Duodenal mucosa (tissue), 2 donors: ENCODE measurements at regions not wholly inside any gene's neighbourhood (a gene's known extent, or its start where the extent isn't known, plus 50 kb on each side); places are given as distances from the start of the nearest gene placed in this dataset.

Experiments used
- H3K27ac ChIP-seq: one replicate; pipeline ENCODE4 v1.7.0; 2013; ENCODE audit warnings: low read depth, low read length
- H3K27me3 ChIP-seq, 2 donors: one replicate each; pipeline ENCODE4 v1.7.0; 2013; ENCODE audit warnings: low read length in 2 of 2, control low read depth in 1 of 2; ENCODE audit not compliant: insufficient read depth in 2 of 2, control insufficient read depth in 1 of 2
- H3K36me3 ChIP-seq, 2 donors: one replicate each; pipeline ENCODE4 v1.7.0; 2013; ENCODE audit warnings: low read length in 2 of 2, control low read depth in 1 of 2; ENCODE audit not compliant: insufficient read depth in 2 of 2, control insufficient read depth in 1 of 2
- H3K4me1 ChIP-seq, 2 donors: one replicate each; pipeline ENCODE4 v1.7.0; 2013; ENCODE audit warnings: low read length in 2 of 2, control low read depth in 1 of 2; ENCODE audit not compliant: insufficient read depth in 2 of 2, control insufficient read depth in 1 of 2
- H3K4me3 ChIP-seq, 2 donors: one replicate each; pipeline ENCODE4 v1.7.0; 2013; ENCODE audit warnings: low read length in 2 of 2, low read depth in 1 of 2
- H3K9ac ChIP-seq, 2 donors: one replicate each; pipeline ENCODE4 v1.7.0; 2013; ENCODE audit warnings: low read length in 2 of 2, low read depth in 1 of 2
- H3K9me3 ChIP-seq, 2 donors: one replicate each; pipeline ENCODE4 v1.7.0; 2013; ENCODE audit warnings: low read length in 2 of 2, control low read depth in 1 of 2; ENCODE audit not compliant: control insufficient read depth in 1 of 2

DNA sequence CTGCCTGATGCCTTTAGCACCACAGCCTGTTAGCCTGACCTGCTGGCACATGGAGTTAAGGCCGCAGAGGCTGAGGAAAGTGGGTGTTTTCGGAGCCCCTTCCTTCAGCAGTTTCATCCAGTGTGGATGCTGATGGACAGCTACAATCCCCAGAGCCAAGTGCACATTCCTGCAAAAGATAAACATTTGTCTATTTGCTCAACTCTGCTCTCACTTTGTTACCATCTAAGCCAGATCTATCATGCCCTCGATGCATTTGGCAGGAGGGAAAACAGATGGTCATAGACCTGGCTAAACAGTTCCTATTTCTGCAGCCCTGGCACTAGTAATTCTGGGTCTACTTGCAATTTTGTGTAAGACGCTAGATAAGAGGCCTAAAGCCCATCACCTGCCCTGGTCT, 312.9 kb upstream of the RASGRP1 start:
- no peak overlapping the region for H3K4me3 ChIP-seq
- no peak overlapping the region for H3K27ac ChIP-seq
- H3K4me1 ChIP-seq, result no peaks in the 10 kb centered on the region
- no peaks in the 10 kb centered on the region for H3K27me3 ChIP-seq
- no peaks in the 10 kb centered on the region for H3K9me3 ChIP-seq
- H3K9ac ChIP-seq, result no peak overlapping the region
- no peaks in the 10 kb centered on the region for H3K36me3 ChIP-seq

GRCh38 chr15:38878026-38878425, 313.4 kb upstream of the RASGRP1 start:
- Histone ChIP-seq H3K4me1 (no peaks in the 10 kb centered on the region), H3K9ac (no peak overlapping the region), H3K4me3 (no peak overlapping the region), H3K27me3 (no peaks in the 10 kb centered on the region), H3K27ac (no peak overlapping the region), H3K9me3 (no peaks in the 10 kb centered on the region), H3K36me3 (no peaks in the 10 kb centered on the region)

GRCh38 chr15:38878926-38879325, 314.3 kb upstream of the RASGRP1 start:
- Histone ChIP-seq H3K4me1 (no peaks in the 10 kb centered on the region), H3K27me3 (no peaks in the 10 kb centered on the region), H3K9ac (no peak overlapping the region), H3K9me3 (no peaks in the 10 kb centered on the region), H3K4me3 (no peak overlapping the region), H3K36me3 (no peaks in the 10 kb centered on the region), H3K27ac (no peak overlapping the region)

DNA sequence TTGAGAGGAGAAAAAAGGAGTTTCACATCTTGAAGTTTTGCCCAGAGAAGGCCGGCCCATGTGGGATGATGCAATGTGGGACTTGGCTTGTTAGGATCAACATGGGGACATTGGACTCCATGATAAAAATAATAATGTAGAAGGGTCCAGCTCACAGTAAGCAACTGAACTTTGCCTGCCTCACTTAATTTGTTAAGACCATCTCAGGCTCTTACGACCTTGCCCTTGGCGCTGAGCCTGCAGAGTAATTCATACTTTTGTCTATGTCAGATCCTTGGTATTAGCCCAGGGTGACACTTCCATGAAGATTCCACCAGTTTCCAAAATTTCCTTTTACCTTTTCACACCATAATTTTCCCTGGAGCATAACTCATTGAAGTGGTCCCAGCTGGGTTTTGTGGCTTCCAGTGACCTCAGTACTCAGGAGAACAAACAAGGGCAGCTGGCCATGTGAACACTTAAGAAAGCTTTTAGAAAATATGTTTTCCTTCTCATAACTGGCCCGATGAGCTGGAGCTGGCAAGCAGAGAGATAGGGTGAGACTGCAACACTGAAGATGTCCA, 315.4 kb upstream of the RASGRP1 start:
- Histone ChIP-seq H3K9me3 (no peaks in the 10 kb centered on the region), H3K27me3 (no peaks in the 10 kb centered on the region), H3K4me3 (no peak overlapping the region), H3K4me1 (no peaks in the 10 kb centered on the region), H3K9ac (no peak overlapping the region), H3K36me3 (no peaks in the 10 kb centered on the region), H3K27ac (no peak overlapping the region)

DNA sequence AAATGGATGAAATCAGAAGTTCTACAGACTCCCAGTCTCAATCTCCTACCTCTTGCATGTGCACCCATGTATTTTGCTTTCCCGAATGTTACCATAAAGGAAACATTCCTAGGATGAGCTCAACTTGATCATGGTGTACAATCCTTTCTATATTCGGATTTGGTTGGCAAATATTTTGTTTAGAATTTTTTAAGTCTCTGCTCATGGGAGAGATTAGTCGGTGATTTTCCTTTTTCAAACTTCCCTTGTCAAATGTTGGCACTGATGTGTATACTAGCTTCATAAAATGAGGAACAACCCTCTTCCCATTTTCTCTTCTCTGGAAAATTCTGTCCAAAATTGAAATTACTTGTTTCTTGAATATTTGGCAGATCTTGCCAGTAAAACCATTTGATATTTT, 317.6 kb upstream of the RASGRP1 start:
- Histone ChIP-seq H3K4me1 (no peaks in the 10 kb centered on the region), H3K9ac (no peak overlapping the region), H3K9me3 (no peaks in the 10 kb centered on the region), H3K27ac (no peak overlapping the region), H3K36me3 (no peaks in the 10 kb centered on the region), H3K4me3 (no peak overlapping the region), H3K27me3 (no peaks in the 10 kb centered on the region)

DNA sequence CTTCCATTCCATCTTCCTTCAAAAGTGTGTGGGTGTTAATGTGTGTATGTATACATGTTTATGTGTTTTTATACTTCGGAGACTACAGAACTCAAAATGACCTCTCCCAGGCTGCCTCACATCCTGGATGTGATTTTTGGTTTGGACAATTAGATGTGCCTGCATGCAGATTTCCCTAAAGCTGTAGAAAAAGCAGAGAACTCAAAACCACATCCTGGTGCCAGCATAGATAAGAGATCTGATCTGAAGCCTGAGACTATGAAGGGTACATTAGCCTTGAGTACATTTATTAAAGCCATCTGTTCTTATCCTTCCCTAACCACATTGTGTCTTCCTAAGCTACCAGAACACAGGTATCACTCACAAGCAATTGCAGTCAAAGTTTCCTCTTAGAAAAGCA, 319.4 kb upstream of the RASGRP1 start:
- Histone ChIP-seq H3K36me3 (no peaks in the 10 kb centered on the region), H3K9me3 (no peaks in the 10 kb centered on the region), H3K4me3 (no peak overlapping the region), H3K27me3 (no peaks in the 10 kb centered on the region), H3K4me1 (no peaks in the 10 kb centered on the region), H3K9ac (no peak overlapping the region), H3K27ac (no peak overlapping the region)

GRCh38 chr15:38885001-38885400, 320.4 kb upstream of the RASGRP1 start:
- no peaks in the 10 kb centered on the region for H3K4me1 ChIP-seq
- H3K4me3 ChIP-seq, result no peak overlapping the region
- no peak overlapping the region for H3K27ac ChIP-seq
- H3K36me3 ChIP-seq, result no peaks in the 10 kb centered on the region
- H3K9me3 ChIP-seq, result no peaks in the 10 kb centered on the region
- no peak overlapping the region for H3K9ac ChIP-seq
- H3K27me3 ChIP-seq, result no peaks in the 10 kb centered on the region

- no peak overlapping the region for H3K27ac ChIP-seq
- no peaks in the 10 kb centered on the region for H3K27me3 ChIP-seq
- no peaks in the 10 kb centered on the region for H3K9me3 ChIP-seq
- H3K36me3 ChIP-seq, result no peaks in the 10 kb centered on the region
- H3K4me1 ChIP-seq, result no peaks in the 10 kb centered on the region
- no peak overlapping the region for H3K9ac ChIP-seq
- no peak overlapping the region for H3K4me3 ChIP-seq
These were observed 320.9 kb upstream of the RASGRP1 start for GRCh38 chr15:38885471-38885952.

GRCh38 chr15:38886315-38887163, 321.9 kb upstream of the RASGRP1 start:
- H3K4me3 ChIP-seq, result no peak overlapping the region
- H3K27me3 ChIP-seq, result no peaks in the 10 kb centered on the region
- H3K4me1 ChIP-seq, result no peaks in the 10 kb centered on the region
- H3K36me3 ChIP-seq, result no peaks in the 10 kb centered on the region
- H3K9me3 ChIP-seq, result no peaks in the 10 kb centered on the region
- H3K27ac ChIP-seq, result no peak overlapping the region
- no peak overlapping the region for H3K9ac ChIP-seq

DNA sequence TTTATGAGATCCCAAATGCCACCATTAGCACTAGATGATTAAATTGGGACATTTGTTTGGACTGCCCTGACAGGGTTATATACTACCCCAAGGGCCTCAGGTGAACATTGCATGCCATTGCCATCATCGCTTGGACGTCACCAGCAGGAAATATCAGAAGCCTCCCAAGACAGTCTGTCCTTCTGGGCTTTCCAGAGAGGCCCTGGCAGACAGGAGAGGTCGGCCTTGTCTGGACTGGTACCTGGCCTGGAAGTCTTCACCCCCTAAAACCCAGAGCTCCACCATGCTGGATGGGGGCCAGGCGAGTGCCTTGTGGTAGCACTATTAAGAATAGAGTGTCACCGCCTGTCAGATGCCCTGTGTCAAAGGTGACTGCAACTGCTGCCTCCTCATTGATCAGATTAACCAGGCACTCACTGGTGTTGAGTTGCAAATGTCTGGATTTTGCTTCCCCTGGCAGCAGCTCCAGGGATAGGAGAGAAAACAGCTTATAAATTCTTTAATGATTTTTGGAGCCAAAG, 324.1 kb upstream of the RASGRP1 start:
- H3K4me3 ChIP-seq, result no peak overlapping the region
- no peaks in the 10 kb centered on the region for H3K27me3 ChIP-seq
- H3K9me3 ChIP-seq, result no peaks in the 10 kb centered on the region
- H3K9ac ChIP-seq, result no peak overlapping the region
- no peak overlapping the region for H3K27ac ChIP-seq
- no peaks in the 10 kb centered on the region for H3K36me3 ChIP-seq
- no peaks in the 10 kb centered on the region for H3K4me1 ChIP-seq
